Fibroblast of mammary gland (primary cell): ENCODE measurements at regions not wholly inside any gene's neighbourhood (a gene's known extent, or its start where the extent isn't known, plus 50 kb on each side); places are given as distances from the start of the nearest gene placed in this dataset.

ENCODE experiments used
- DNase-seq: peaks from one replicate; pipeline ENCODE4 v3.0.0-alpha.2; 2010; ENCODE audit warnings: low read depth
- H3K4me3 ChIP-seq: 2 replicates; pipeline ENCODE4 v1.5.1; 2011; ENCODE audit warnings: low read depth, mild to moderate bottlenecking, low read length, moderate library complexity; ENCODE audit not compliant: control insufficient read depth
- TF ChIP-seq, protein P1 (sequence below): conservative IDR thresholded peaks from 2 replicates; pipeline ENCODE4 v1.5.1; 2011; ENCODE audit warnings: low read depth, low read length, inconsistent platforms; ENCODE audit not compliant: control insufficient read depth, insufficient read depth

- peak; percentile 10 for DNase-seq
- TF ChIP-seq, protein P1, sequence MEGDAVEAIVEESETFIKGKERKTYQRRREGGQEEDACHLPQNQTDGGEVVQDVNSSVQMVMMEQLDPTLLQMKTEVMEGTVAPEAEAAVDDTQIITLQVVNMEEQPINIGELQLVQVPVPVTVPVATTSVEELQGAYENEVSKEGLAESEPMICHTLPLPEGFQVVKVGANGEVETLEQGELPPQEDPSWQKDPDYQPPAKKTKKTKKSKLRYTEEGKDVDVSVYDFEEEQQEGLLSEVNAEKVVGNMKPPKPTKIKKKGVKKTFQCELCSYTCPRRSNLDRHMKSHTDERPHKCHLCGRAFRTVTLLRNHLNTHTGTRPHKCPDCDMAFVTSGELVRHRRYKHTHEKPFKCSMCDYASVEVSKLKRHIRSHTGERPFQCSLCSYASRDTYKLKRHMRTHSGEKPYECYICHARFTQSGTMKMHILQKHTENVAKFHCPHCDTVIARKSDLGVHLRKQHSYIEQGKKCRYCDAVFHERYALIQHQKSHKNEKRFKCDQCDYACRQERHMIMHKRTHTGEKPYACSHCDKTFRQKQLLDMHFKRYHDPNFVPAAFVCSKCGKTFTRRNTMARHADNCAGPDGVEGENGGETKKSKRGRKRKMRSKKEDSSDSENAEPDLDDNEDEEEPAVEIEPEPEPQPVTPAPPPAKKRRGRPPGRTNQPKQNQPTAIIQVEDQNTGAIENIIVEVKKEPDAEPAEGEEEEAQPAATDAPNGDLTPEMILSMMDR, result no peak
- no peak overlapping the region for H3K4me3 ChIP-seq
Observed at GRCh38 chr5:89349246-89349980, 466.4 kb upstream of the MEF2C start.

DNA sequence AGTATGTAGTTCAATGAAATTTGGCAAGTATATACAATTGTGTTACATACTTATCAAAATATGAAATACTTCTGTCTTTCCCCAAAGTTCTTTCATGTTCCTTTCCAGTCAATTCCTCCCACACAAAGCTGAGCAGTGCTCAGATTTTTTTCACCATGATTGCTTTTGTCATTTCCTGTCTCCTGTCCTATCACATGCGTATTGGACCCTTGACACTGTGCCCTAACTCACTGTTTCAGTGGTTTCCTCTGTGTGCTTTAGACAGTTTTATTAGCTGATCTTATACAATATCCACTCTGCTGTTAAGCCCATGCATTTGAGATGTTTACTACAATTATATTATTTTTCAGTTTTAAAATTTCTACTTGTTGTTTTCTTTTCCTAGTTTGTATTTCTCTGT lies 463.6 kb upstream of the MEF2C start:
- H3K4me3 ChIP-seq, result no peak overlapping the region
- TF ChIP-seq, protein P1, result no peak
- peak; percentile 19 for DNase-seq

- no peak overlapping the region for H3K4me3 ChIP-seq
- DNase-seq, result peak; percentile 19
- TF ChIP-seq, protein P1, result no peak
Observed at GRCh38 chr5:89343666-89344065, 460.7 kb upstream of the MEF2C start.

- peak; percentile 87 for DNase-seq
- TF ChIP-seq, protein P1, result no peak
- H3K4me3 ChIP-seq, result no peak overlapping the region
Observed at GRCh38 chr5:89342106-89342876, 459.3 kb upstream of the MEF2C start.

DNA sequence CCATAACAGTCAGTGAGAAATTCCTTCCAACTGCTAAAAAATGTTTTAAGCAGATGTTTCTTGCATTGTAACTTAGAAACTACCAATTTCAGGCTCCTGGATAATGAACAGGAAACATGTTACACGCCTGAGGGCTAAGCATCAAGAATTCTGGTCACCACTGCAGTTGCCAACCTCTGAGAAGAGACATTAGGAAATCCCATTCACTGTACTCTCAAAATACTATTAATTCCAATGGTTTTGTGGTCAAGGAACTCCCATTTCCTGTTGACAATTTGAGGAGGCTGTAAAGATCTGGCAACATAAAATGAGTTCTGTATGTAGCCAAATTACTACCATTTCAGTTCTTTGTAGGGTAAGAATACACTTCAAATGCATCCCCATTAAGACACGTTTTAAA lies 456.0 kb upstream of the MEF2C start:
- TF ChIP-seq, protein P1, result no peak
- H3K4me3 ChIP-seq, result no peak overlapping the region
- DNase-seq, result peak; percentile 58

GRCh38 chr5:89336111-89336510 lies 453.1 kb upstream of the MEF2C start:
- DNase-seq, result no peak
- no peak overlapping the region for H3K4me3 ChIP-seq
- TF ChIP-seq, protein P1, result no peak
